Progenitor cell of endocrine pancreas (in vitro differentiated cells): ENCODE measurements at regions not wholly inside any gene's neighbourhood (a gene's known extent, or its start where the extent isn't known, plus 50 kb on each side); places are given as distances from the start of the nearest gene placed in this dataset.
A peak's percentile ranks its signal among the peaks of the same experiment; 100 is the strongest.

Experiments
- DNase-seq: peaks from one replicate; pipeline ENCODE4 v3.0.0; 2021; ENCODE audit warnings: low spot score; ENCODE audit not compliant: unreplicated experiment
- H3K27ac Mint-ChIP-seq: 2 replicates; pipeline ENCODE4 v1.8.0; 2021; ENCODE audit warnings: mild to moderate bottlenecking, moderate library complexity, mixed read lengths
- H3K27me3 Mint-ChIP-seq: 2 replicates; pipeline ENCODE4 v1.8.0; 2021; ENCODE audit warnings: mixed read lengths
- H3K36me3 Mint-ChIP-seq: 2 replicates; pipeline ENCODE4 v1.8.0; 2022; ENCODE audit warnings: mixed read lengths; ENCODE audit not compliant: insufficient read depth
- H3K4me1 Mint-ChIP-seq: 2 replicates; pipeline ENCODE4 v1.8.0; 2021; ENCODE audit warnings: low read depth, mixed read lengths
- H3K4me3 Mint-ChIP-seq: 2 replicates; pipeline ENCODE4 v1.8.0; 2021; ENCODE audit warnings: low read depth, mild to moderate bottlenecking, moderate library complexity, mixed read lengths
- H3K9me3 Mint-ChIP-seq: 2 replicates; pipeline ENCODE4 v1.8.0; 2021; ENCODE audit warnings: low read depth, mixed read lengths
- CTCF ChIP-seq: fragments of 200-600 bp; sonication (generic); IDR thresholded peaks from one replicate; pipeline ENCODE4 v1.5.0; 2021; ENCODE audit warnings: antibody characterized with exemption, mild to moderate bottlenecking; ENCODE audit not compliant: unreplicated experiment

- no peak overlapping the region for H3K4me3 Mint-ChIP-seq
- DNase-seq, result no peak
- peaks cover 17% of the 10 kb centered on the region for H3K4me1 Mint-ChIP-seq
- H3K36me3 Mint-ChIP-seq, result no peaks in the 10 kb centered on the region
- no peaks in the 10 kb centered on the region for H3K9me3 Mint-ChIP-seq
- H3K27me3 Mint-ChIP-seq, result no peaks in the 10 kb centered on the region
- no peak for TF ChIP-seq CTCF
- H3K27ac Mint-ChIP-seq, result peak overlapping the region; percentile 0
Measured at GRCh38 chr5:51881901-51882300, 498.7 kb downstream of the ISL1 start.

GRCh38 chr5:51882647-51883046 is 499.4 kb downstream of the ISL1 start:
- H3K4me1 Mint-ChIP-seq, result peaks cover 17% of the 10 kb centered on the region
- no peaks in the 10 kb centered on the region for H3K36me3 Mint-ChIP-seq
- peak overlapping the region; percentile 21 for H3K4me3 Mint-ChIP-seq
- DNase-seq, result no peak
- TF ChIP-seq CTCF, result no peak
- no peaks in the 10 kb centered on the region for H3K9me3 Mint-ChIP-seq
- H3K27ac Mint-ChIP-seq, result peak overlapping the region; percentile 84
- H3K27me3 Mint-ChIP-seq, result no peaks in the 10 kb centered on the region

GRCh38 chr5:51889703-51890102 is 506.5 kb downstream of the ISL1 start:
- Mint-ChIP-seq H3K27me3 (no peaks in the 10 kb centered on the region), H3K4me3 (no peak overlapping the region), H3K27ac (no peak overlapping the region), H3K4me1 (no peaks in the 10 kb centered on the region), H3K9me3 (no peaks in the 10 kb centered on the region), H3K36me3 (no peaks in the 10 kb centered on the region)
- DNase-seq, result no peak
- no peak for TF ChIP-seq CTCF

GRCh38 chr5:51890435-51891116 is 507.3 kb downstream of the ISL1 start:
- Mint-ChIP-seq H3K9me3 (no peaks in the 10 kb centered on the region), H3K36me3 (no peaks in the 10 kb centered on the region), H3K27me3 (no peaks in the 10 kb centered on the region), H3K4me3 (no peak overlapping the region), H3K27ac (no peak overlapping the region), H3K4me1 (no peaks in the 10 kb centered on the region)
- no peak for DNase-seq
- TF ChIP-seq CTCF, result no peak

GRCh38 chr5:51892680-51893079 is 509.4 kb downstream of the ISL1 start:
- Mint-ChIP-seq H3K27me3 (no peaks in the 10 kb centered on the region), H3K4me1 (no peaks in the 10 kb centered on the region), H3K4me3 (no peak overlapping the region), H3K27ac (no peak overlapping the region), H3K9me3 (no peaks in the 10 kb centered on the region), H3K36me3 (no peaks in the 10 kb centered on the region)
- DNase-seq, result no peak
- no peak for TF ChIP-seq CTCF
